GM19043 (cell line): ENCODE measurements at regions not wholly inside any gene's neighbourhood (a gene's known extent, or its start where the extent isn't known, plus 50 kb on each side); places are given as distances from the start of the nearest gene placed in this dataset.

Experiments used
- ATAC-seq: cut with Tn5 transposase; IDR thresholded peaks from one replicate; pipeline ENCODE4 v1.9.1; 2021; ENCODE audit warnings: low read depth; ENCODE audit not compliant: unreplicated experiment

DNA sequence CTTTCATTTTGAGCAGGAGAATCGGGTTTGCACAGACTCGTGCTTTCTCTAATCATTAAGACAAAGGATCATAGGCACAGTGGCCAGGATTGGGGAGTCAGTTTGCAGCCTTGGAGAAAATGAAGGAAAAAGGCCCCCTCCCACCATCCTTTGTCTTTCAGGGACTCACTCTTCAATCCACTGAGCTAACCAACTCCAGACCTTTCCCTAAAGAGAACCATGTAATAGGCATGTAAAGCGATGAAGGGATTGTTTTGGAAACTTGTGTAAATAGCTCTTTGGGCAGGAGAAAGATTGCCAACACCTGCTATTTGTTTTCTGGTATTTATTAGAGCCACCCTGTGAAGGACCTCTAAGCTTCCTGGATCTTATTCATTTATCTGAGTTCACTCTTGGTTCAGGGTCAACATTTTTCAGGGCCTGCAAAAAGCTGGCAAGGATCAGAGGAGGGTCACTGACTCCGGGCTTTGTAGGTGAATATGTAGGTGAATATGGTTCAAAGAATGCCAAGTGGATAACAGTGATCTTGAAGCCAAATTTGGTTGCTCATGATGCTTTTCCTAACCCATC is 192.6 kb upstream of the FGGY start:
- ATAC-seq = no peak

DNA sequence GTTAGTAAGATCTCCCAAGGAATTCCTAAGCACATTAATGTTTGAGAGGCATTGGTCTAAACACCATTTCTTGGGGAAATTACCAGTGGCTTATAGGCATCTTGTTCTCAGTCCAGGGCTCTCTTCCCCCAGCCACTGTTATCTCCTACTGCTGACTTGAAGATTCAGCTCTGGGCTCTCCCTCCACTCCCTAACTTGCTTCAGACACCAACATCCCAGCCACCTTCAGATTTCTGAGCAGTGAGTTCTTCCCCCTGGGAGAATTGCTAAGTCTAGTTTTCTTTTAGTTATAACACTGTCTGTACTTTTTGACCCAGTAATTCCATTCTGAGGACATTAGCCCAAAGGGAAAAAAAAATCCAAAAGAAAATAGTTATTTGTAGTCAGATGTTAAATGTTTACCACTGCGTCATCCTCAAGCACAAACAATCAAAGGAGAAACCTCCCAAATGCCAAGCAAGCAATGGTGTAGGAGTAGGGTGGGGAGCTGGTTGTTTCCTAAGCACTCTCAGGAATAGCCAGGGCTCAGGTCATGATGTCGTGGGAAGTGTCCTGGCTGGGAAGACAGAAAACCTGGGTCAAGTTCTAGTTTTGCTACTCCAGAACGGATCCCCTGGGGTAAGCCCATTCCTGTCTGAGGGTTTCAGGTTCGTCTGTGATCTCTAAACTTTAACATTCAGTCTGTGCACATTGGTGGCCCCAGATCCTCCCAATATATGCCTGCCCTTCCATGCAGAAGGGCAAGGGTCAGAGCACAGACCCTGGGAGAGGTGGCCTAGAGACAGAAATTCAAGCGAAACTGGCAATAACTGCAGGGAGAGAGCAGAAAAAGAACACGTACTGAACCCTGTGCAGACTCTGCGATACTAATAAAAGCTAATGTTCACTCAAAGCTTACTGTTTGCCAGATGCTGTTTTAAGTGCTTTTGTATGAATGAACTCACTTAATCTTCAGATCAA is 191.1 kb upstream of the FGGY start:
- no peak for ATAC-seq

DNA sequence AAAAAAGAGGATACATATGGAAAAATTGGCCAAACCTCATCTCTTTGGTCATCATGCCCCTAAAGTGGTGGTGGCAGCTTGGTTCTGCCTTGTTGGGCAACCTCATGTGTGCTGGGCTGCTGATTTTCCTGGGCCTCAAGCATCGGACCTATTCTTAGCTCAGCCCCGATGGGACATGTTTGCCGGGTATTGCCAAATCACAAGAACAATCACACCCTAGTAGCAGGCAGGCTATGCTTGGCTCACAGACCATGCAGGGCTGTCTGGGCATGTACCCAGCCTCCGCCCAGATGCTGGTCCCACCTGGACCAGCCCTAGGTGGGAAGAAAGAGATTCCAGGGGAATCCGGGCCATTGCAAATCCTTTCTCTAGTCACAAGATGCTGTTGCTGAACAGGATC is 189.4 kb upstream of the FGGY start:
- no peak for ATAC-seq

GRCh38 chr1:59107916-59108315 is 189.0 kb upstream of the FGGY start:
- no peak for ATAC-seq

- no peak for ATAC-seq
These were observed 188.2 kb upstream of the FGGY start for GRCh38 chr1:59108481-59109317.

- no peak for ATAC-seq
These were observed 186.6 kb upstream of the FGGY start for GRCh38 chr1:59110271-59110670.

DNA sequence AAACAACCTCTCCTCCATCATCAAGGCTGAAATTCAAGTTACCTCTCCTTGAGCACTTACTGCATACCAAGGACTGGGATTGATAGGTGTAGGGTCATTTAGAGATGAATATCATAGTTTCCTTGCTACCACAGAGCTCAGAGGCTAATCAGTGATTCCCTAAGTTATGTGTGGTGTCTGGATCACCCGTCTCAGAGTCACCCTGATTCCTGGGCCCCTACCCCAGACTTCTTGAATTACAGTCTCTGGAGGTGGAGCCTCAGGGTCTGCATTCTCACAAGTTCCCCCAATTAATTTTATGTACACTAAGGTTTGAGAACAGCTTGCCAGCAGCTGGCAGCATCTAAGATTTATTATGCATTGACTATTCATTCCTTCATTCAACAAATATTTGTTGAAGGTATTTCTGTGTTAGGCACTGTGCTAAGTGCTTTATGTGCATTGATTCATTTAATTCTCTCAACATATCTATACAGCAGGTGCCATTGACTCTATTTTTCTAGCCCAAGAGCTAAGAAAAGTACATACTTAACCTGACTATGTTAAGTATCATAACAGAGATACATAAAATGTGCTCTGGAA is 182.9 kb upstream of the FGGY start:
- ATAC-seq = no peak

- no peak for ATAC-seq
These were observed 181.0 kb upstream of the FGGY start for GRCh38 chr1:59115865-59116264.

GRCh38 chr1:59116920-59117542 is 179.9 kb upstream of the FGGY start:
- ATAC-seq = no peak

DNA sequence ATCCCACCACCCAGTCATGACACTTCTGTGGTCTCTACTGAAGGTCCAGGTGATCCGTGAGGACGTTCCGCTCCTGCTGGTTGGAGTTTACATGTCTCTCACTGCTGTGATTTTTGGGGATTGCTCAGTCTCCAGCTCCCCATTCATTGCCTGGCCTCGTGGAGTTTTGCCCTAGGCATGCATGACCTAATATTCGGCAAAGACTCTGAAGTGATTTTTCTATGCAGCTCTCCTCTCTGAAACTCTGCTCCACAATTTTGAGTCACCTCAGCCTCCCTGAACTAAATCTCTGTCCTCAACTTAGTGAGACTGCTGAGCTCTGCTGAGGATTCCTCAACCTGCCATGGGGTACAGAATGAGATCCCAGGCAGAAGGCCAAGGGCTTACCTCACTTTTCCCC is 174.4 kb upstream of the FGGY start:
- ATAC-seq = no peak

DNA sequence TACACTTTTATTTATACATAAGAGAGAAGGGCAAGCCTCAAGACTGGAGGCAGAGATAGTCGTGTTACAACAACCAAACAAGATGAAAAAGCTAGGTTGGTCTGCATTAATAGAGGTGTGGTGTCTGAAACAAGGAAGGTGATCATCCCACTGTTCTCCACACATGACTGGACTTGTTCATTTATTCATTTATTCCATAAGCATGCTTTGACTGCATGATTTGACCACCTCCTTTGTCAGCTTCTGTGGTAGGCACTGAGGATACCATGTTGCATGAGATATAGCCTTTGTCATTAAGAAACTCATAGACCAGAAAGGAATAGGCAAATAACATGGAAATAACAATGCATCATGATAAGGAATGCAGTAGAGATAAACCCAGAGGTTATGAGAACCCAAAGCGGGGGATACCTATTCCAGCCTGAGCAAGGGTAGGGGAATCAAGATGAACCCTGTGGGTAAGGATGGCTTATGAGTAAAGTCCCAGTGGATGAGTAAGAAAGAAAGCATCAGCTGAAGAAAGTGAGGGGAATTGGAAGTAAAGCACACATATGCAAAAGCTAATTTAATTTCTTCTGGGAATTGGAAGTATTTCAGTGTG is 173.7 kb upstream of the FGGY start:
- ATAC-seq = no peak

- no peak for ATAC-seq
These were observed 172.7 kb upstream of the FGGY start for GRCh38 chr1:59124166-59124565.

DNA sequence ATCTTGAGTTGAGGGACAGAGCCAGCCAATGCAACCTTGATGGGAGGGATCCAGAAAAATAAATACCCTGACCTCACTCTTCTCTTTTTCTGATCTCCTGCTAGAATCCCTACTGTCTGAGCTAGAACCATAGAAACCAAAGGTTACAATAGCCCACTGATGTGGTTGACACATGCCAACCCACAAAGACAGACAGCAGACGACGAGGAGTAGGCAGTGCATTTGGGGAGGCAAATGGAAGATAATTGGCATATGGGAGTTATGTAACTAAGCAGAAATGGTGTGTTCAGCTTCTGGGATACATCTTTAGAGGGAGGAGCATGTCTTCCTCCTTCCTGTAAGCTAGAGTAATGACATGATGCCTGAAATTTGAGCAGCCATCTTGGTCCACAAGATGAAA is 171.7 kb upstream of the FGGY start:
- ATAC-seq = no peak

- ATAC-seq = no peak
These were observed 171.1 kb upstream of the FGGY start for GRCh38 chr1:59125676-59126320.

DNA sequence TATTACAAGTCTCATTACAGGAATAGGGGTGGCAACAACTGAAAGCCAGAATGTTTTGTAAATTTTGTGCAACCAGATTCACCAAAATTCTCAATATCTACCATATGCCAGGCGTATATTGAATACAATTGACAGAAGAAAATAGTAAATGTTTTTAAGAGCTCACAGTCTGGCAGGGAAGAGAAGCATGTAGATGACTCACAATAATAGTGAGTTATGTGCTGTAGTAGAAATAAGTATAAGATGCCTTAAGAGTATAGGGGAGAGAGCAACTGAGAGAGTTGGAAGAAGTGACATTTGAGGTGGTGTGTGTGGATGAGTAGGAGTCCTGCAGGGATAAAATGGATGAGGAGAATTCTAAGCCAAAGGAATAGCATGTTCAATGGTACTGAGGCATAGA is 170.5 kb upstream of the FGGY start:
- no peak for ATAC-seq

GRCh38 chr1:59128239-59128736 is 168.6 kb upstream of the FGGY start:
- ATAC-seq = no peak

- no peak for ATAC-seq
These were observed 168.1 kb upstream of the FGGY start for GRCh38 chr1:59128784-59129227.

- no peak for ATAC-seq
These were observed 164.6 kb upstream of the FGGY start for GRCh38 chr1:59132295-59132694.

GRCh38 chr1:59133997-59134396 is 162.9 kb upstream of the FGGY start:
- no peak for ATAC-seq
